ENCODE measurements at regions not wholly inside any gene's neighbourhood (a gene's known extent, or its start where the extent isn't known, plus 50 kb on each side); places are given as distances from the start of the nearest gene placed in this dataset.

GRCh38 chr4:53734182-53734581, 142.9 kb upstream of the LNX1 start:
- Histone ChIP-seq H3K36me3 (no peaks in the 10 kb centered on the region), H3K4me1 (no peaks in the 10 kb centered on the region), H3K9me3 (no peaks in the 10 kb centered on the region), H3K27me3 (no peaks in the 10 kb centered on the region), H3K4me3 (no peak overlapping the region), H3K27ac (no peak overlapping the region)
- no peak for ATAC-seq
- DNase-seq, result no peak
- TF ChIP-seq POLR2A (IDR thresholded peaks at IDR 0.05) (no peak), CTCF (IDR thresholded peaks at IDR 0.05 in 4 of 5, conservative IDR thresholded peaks at IDR 0.05 in 1 of 5) (no peak)
- in situ Hi-C loops (cut with MboI; ENCODE audit: low sequenced_read_pairs in 4 of 4), result no loop called here
- intact Hi-C loops (cut with DNase I; ENCODE audit: low total_unique reads), result no loop called here

GRCh38 chr4:53732661-53733060, 141.4 kb upstream of the LNX1 start:
- Histone ChIP-seq H3K36me3 (no peaks in the 10 kb centered on the region), H3K27me3 (no peaks in the 10 kb centered on the region), H3K4me3 (no peak overlapping the region), H3K9me3 (no peaks in the 10 kb centered on the region), H3K4me1 (no peaks in the 10 kb centered on the region), H3K27ac (no peak overlapping the region)
- ATAC-seq (no peak), DNase-seq (no peak)
- in situ Hi-C loops (cut with MboI; ENCODE audit: low sequenced_read_pairs in 4 of 4) (no loop called here), intact Hi-C loops (cut with DNase I; ENCODE audit: low total_unique reads) (no loop called here)
- TF ChIP-seq POLR2A (IDR thresholded peaks at IDR 0.05) (no peak), CTCF (IDR thresholded peaks at IDR 0.05 in 4 of 5, conservative IDR thresholded peaks at IDR 0.05 in 1 of 5) (no peak)

GRCh38 chr4:53730031-53730805, 138.9 kb upstream of the LNX1 start:
- DNase-seq (no peak), ATAC-seq (no peak)
- Histone ChIP-seq H3K4me1 (no peaks in the 10 kb centered on the region), H3K9me3 (no peaks in the 10 kb centered on the region), H3K4me3 (no peak overlapping the region), H3K36me3 (no peaks in the 10 kb centered on the region), H3K27ac (no peak overlapping the region), H3K27me3 (no peaks in the 10 kb centered on the region)
- in situ Hi-C loops (cut with MboI; ENCODE audit: low sequenced_read_pairs in 4 of 4) (no loop called here), intact Hi-C loops (cut with DNase I; ENCODE audit: low total_unique reads) (no loop called here)
- TF ChIP-seq CTCF (IDR thresholded peaks at IDR 0.05 in 4 of 5, conservative IDR thresholded peaks at IDR 0.05 in 1 of 5) (no peak), POLR2A (IDR thresholded peaks at IDR 0.05) (no peak)

GRCh38 chr4:53722110-53722509, 130.8 kb upstream of the LNX1 start:
- intact Hi-C loops (cut with DNase I; ENCODE audit: low total_unique reads), result no loop called here
- in situ Hi-C loops (cut with MboI; ENCODE audit: low sequenced_read_pairs in 4 of 4), result loop anchor here in 1 of 4 donors (25.0 kb wide), 1 partner anchor 515 kb away; the partner anchor contains the start of gene PDGFRA
- no peak for ATAC-seq
- H3K36me3 ChIP-seq, result no peaks in the 10 kb centered on the region
- TF ChIP-seq CTCF (IDR thresholded peaks at IDR 0.05 in 4 of 5, conservative IDR thresholded peaks at IDR 0.05 in 1 of 5) (no peak), POLR2A (IDR thresholded peaks at IDR 0.05) (no peak)
- no peak overlapping the region for H3K27ac ChIP-seq
- H3K27me3 ChIP-seq, result no peaks in the 10 kb centered on the region
- H3K9me3 ChIP-seq, result no peaks in the 10 kb centered on the region
- H3K4me1 ChIP-seq, result no peaks in the 10 kb centered on the region
- DNase-seq, result no peak
- no peak overlapping the region for H3K4me3 ChIP-seq

Measured in gastrocnemius medialis (tissue), 4 donors.